ENCODE measurements at regions not wholly inside any gene's neighbourhood (a gene's known extent, or its start where the extent isn't known, plus 50 kb on each side); places are given as distances from the start of the nearest gene placed in this dataset.
"Not testable (repeated sequence)": the region's sequence is repeated elsewhere in the genome, so short reads cannot be mapped to it uniquely, and the experiment has no call there.

DNA sequence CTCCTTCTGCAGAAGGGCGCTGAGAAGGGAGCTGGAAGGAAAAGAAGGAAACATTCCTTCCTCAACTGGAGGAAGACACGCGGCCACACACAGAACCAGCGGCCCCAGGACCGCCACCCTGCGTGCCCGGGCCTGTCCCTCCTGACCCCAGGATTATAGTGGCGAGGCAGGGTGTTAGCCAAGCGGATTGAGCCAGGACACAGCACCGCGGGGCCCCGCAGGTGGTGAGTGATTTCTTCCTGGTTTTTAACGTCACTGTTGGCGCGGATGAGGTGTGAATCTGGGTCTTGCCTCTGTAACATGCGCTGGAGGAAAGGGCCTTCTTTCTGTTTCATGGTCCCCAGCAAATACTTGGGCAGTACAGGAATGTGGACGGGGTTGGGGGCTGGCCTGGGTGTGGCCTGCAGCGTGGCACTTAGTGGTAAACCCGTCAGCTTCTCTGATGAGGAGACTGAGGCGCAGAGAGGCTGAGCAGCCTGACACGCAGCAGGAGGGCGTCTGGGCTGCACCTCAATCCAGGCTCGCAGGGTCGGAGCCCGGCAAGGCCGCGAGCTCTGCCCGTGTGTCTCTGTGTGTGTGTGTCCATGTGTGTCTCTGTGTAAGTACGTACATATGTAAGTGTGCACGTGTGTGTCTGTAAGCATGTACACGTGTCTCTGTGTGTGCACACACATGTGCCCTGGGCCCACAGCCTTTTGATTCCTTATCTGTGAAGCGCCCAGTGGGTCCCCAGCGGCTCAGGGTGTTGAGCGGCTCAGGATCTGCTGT is 158.4 kb upstream of the ZNF469 start:
- POLR2A ChIA-PET; H3K9me2 ChIP-seq (ENCODE audit: insufficient read depth, low read length); H3K27ac ChIP-seq (ENCODE audit: low read depth, low read length, poor library complexity, severe bottlenecking); H3K9me3 ChIP-seq (ENCODE audit: low read length); CTCF ChIA-PET (ENCODE audit: unreplicated experiment); H3K4me1 ChIP-seq (ENCODE audit: insufficient read depth, low read length, poor library complexity, severe bottlenecking); intact Hi-C loops (cut with micrococcal nuclease; ENCODE audit: unreplicated experiment); BruUV-seq (replicated peaks); H3K4me2 ChIP-seq (ENCODE audit: low read length); DNase-seq (ENCODE audit: low spot score); H3K4me3 ChIP-seq (ENCODE audit: low read depth, low read length, poor library complexity, severe bottlenecking); H4K20me1 ChIP-seq (ENCODE audit: insufficient read depth, low read length); H3K36me3 ChIP-seq (ENCODE audit: insufficient read depth, low read length); H3K79me2 ChIP-seq (ENCODE audit: insufficient read depth, low read depth, low read length); H2AFZ ChIP-seq (ENCODE audit: low read length): not testable (repeated sequence)

DNA sequence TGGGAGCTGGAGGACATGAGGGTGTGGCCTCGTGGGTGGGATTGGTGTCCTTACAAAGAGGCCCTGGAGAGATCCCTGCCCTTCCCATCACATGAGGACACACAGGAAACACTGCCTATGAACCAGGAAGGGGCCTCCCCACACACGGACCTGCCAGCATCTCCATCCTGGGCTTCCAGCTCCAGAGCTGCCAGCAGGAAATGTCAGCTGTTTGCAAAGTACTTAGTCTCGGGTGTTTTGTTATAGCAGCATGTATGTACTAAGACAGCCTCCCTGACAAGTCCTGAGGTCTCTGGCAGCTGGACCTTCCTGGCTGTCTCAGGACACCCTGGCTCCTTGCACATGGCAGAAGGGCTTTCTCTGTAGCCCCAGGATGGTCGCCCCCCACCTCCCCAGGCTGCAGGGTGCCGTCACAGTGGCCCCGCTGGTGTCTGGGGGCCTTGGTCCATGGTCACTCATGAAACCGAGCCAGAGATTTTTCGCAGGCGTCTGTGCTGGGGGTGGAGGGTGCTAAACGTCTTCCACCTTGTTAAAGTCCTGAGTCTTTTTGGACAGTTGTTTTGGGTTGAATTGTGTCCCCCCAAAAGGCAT is 157.0 kb upstream of the ZNF469 start:
- CTCF ChIA-PET (ENCODE audit: unreplicated experiment); POLR2A ChIA-PET; H3K36me3 ChIP-seq (ENCODE audit: insufficient read depth, low read length); H3K4me3 ChIP-seq (ENCODE audit: low read depth, low read length, poor library complexity, severe bottlenecking); H3K9me2 ChIP-seq (ENCODE audit: insufficient read depth, low read length); BruUV-seq (replicated peaks); H3K9me3 ChIP-seq (ENCODE audit: low read length); H3K27ac ChIP-seq (ENCODE audit: low read depth, low read length, poor library complexity, severe bottlenecking); DNase-seq (ENCODE audit: low spot score); H3K79me2 ChIP-seq (ENCODE audit: insufficient read depth, low read depth, low read length); H2AFZ ChIP-seq (ENCODE audit: low read length); intact Hi-C loops (cut with micrococcal nuclease; ENCODE audit: unreplicated experiment); H4K20me1 ChIP-seq (ENCODE audit: insufficient read depth, low read length); H3K4me2 ChIP-seq (ENCODE audit: low read length); H3K4me1 ChIP-seq (ENCODE audit: insufficient read depth, low read length, poor library complexity, severe bottlenecking): not testable (repeated sequence)

DNA sequence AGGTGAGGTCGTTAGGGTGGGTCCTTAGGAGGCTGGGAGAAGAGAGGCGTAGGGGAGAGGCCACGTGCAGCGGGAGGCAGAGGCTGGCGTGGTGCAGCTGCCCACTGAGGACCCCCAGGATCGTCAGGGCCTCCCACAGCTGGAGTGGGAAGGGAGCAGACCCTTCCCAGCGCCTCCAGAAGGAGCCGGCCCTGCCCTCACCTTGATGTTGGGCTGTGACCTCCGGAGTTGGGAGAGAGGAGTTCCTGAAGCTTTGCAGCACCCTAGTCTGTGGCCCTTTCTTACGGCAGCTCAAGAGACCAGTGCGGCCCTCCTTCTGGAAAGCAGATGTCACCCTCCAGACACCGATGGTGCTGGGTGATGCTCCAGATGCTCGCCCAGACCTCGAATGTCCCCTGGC is 156.5 kb upstream of the ZNF469 start:
- CTCF ChIA-PET (ENCODE audit: unreplicated experiment); H3K9me2 ChIP-seq (ENCODE audit: insufficient read depth, low read length); H3K4me2 ChIP-seq (ENCODE audit: low read length); H3K4me3 ChIP-seq (ENCODE audit: low read depth, low read length, poor library complexity, severe bottlenecking); H3K79me2 ChIP-seq (ENCODE audit: insufficient read depth, low read depth, low read length); H3K9me3 ChIP-seq (ENCODE audit: low read length); intact Hi-C loops (cut with micrococcal nuclease; ENCODE audit: unreplicated experiment); H4K20me1 ChIP-seq (ENCODE audit: insufficient read depth, low read length); H3K27ac ChIP-seq (ENCODE audit: low read depth, low read length, poor library complexity, severe bottlenecking); H3K4me1 ChIP-seq (ENCODE audit: insufficient read depth, low read length, poor library complexity, severe bottlenecking); POLR2A ChIA-PET; BruUV-seq (replicated peaks); H2AFZ ChIP-seq (ENCODE audit: low read length); H3K36me3 ChIP-seq (ENCODE audit: insufficient read depth, low read length); DNase-seq (ENCODE audit: low spot score): not testable (repeated sequence)

DNA sequence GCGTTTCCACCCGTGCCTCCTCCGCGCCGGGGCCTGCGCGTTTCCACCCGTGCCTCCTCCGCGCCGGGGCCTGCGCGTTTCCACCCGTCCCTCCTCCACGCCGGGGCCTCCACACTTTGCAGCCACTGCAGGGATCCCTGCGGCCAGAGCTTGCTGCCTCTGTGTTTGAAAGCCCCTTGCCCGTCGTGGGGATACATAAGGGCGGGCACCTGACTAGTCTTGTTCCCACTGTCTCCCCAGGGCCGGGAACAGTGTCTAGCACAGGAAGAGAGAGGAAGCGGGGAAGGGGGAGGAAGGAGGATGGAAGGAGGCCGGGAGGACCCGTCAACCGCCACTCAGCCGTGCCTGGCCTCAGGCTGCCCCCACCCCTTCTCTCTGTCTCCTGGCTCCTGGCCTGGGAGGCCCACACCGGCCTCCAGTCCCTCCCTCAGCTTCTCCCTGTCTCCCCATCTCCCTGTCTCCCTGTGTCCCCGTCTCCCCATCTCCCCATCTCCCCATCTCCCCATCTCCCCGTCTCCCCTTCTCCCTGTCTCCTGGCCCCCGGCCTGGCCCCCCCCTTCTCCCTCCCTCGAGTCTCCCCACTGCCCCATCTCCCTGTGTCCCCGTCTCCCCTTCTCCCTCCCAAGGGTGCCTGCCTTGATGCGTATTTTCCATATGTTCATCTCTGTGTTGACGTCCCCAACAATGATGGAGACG is 155.6 kb upstream of the ZNF469 start:
- H3K9me3 ChIP-seq (ENCODE audit: low read length); CTCF ChIA-PET (ENCODE audit: unreplicated experiment); intact Hi-C loops (cut with micrococcal nuclease; ENCODE audit: unreplicated experiment); POLR2A ChIA-PET; H3K4me3 ChIP-seq (ENCODE audit: low read depth, low read length, poor library complexity, severe bottlenecking); H3K4me1 ChIP-seq (ENCODE audit: insufficient read depth, low read length, poor library complexity, severe bottlenecking); BruUV-seq (replicated peaks); H3K27ac ChIP-seq (ENCODE audit: low read depth, low read length, poor library complexity, severe bottlenecking); H3K36me3 ChIP-seq (ENCODE audit: insufficient read depth, low read length); H2AFZ ChIP-seq (ENCODE audit: low read length); H3K9me2 ChIP-seq (ENCODE audit: insufficient read depth, low read length); H3K4me2 ChIP-seq (ENCODE audit: low read length); DNase-seq (ENCODE audit: low spot score); H3K79me2 ChIP-seq (ENCODE audit: insufficient read depth, low read depth, low read length); H4K20me1 ChIP-seq (ENCODE audit: insufficient read depth, low read length): not testable (repeated sequence)

DNA sequence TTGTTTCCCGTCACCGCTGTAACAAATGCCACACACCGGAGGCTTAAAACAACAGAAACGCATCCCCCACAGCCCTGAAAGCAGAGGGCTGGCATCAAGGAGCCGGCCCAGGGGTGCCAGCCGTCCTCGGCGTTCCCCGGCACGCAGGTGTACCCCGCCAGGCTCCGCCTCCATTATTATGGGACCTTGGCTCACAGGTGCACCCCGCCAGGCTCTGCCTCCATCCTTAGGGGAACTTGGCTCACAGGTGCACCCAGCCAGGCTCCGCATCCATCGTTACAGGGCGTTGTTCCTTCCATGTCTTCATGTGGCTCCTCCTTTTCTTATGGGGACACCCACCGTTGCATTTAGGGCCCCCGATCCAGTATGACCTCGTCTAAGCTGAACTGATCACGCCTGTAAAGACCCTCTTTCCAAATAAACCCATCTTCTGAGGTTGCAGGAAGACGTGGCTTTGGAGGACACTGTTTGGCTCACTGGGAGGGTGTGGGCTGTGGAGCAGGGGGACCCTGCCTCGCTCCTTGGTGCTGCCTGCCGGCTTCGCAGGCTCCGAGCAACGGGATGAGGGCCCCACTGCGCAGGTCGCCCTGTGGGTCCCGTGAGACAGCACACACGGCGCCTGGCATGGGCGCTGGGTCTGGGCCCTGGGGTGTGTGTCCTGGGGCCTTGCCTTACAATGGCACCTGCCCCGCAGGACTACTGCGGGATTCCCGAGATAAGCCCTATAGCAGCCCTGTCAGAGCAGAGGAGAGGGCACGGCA is 154.9 kb upstream of the ZNF469 start:
- H4K20me1 ChIP-seq (ENCODE audit: insufficient read depth, low read length); H3K4me1 ChIP-seq (ENCODE audit: insufficient read depth, low read length, poor library complexity, severe bottlenecking); H2AFZ ChIP-seq (ENCODE audit: low read length); DNase-seq (ENCODE audit: low spot score); intact Hi-C loops (cut with micrococcal nuclease; ENCODE audit: unreplicated experiment); H3K27ac ChIP-seq (ENCODE audit: low read depth, low read length, poor library complexity, severe bottlenecking); H3K9me2 ChIP-seq (ENCODE audit: insufficient read depth, low read length); H3K36me3 ChIP-seq (ENCODE audit: insufficient read depth, low read length); POLR2A ChIA-PET; BruUV-seq (replicated peaks); H3K4me2 ChIP-seq (ENCODE audit: low read length); H3K9me3 ChIP-seq (ENCODE audit: low read length); H3K79me2 ChIP-seq (ENCODE audit: insufficient read depth, low read depth, low read length); H3K4me3 ChIP-seq (ENCODE audit: low read depth, low read length, poor library complexity, severe bottlenecking); CTCF ChIA-PET (ENCODE audit: unreplicated experiment): not testable (repeated sequence)

GRCh38 chr16:88228751-88229150 is 154.0 kb upstream of the ZNF469 start:
- DNase-seq (ENCODE audit: low spot score); H2AFZ ChIP-seq (ENCODE audit: low read length); H3K79me2 ChIP-seq (ENCODE audit: insufficient read depth, low read depth, low read length); H3K9me2 ChIP-seq (ENCODE audit: insufficient read depth, low read length); H3K4me3 ChIP-seq (ENCODE audit: low read depth, low read length, poor library complexity, severe bottlenecking); H3K4me1 ChIP-seq (ENCODE audit: insufficient read depth, low read length, poor library complexity, severe bottlenecking); H3K4me2 ChIP-seq (ENCODE audit: low read length); H3K36me3 ChIP-seq (ENCODE audit: insufficient read depth, low read length); POLR2A ChIA-PET; CTCF ChIA-PET (ENCODE audit: unreplicated experiment); H3K27ac ChIP-seq (ENCODE audit: low read depth, low read length, poor library complexity, severe bottlenecking); intact Hi-C loops (cut with micrococcal nuclease; ENCODE audit: unreplicated experiment); BruUV-seq (replicated peaks); H3K9me3 ChIP-seq (ENCODE audit: low read length); H4K20me1 ChIP-seq (ENCODE audit: insufficient read depth, low read length): not testable (repeated sequence)

Data from OCI-LY7 (cell line).